Esophagus squamous epithelium (tissue), 5 donors: ENCODE measurements at regions not wholly inside any gene's neighbourhood (a gene's known extent, or its start where the extent isn't known, plus 50 kb on each side); places are given as distances from the start of the nearest gene placed in this dataset.

Experiments used
- DNase-seq: peaks from one replicate; lab custom pipeline; 2025; lab: John Stamatoyannopoulos, UW
- H3K27ac ChIP-seq, 4 donors: fragments of 200-600 bp; sonication (generic); one replicate each; pipeline ENCODE4 v1.5.1; 2016 to 2019; ENCODE audit warnings: mild to moderate bottlenecking in 1 of 4
- H3K27me3 ChIP-seq, 4 donors: fragments of 200-600 bp; sonication (generic); 1 replicate in 3 of 4; 2 replicates in 1 of 4; pipeline versions ENCODE4 v1.5.1 to v1.6.0; 2017 to 2021; ENCODE audit warnings: antibody characterized with exemption in 1 of 4
- H3K36me3 ChIP-seq, 3 donors: fragments of 200-600 bp; sonication (generic); one replicate each; pipeline ENCODE4 v1.5.1; 2016 to 2019
- H3K4me1 ChIP-seq, 3 donors: fragments of 200-600 bp; sonication (generic); one replicate each; pipeline ENCODE4 v1.5.1; 2017 to 2019
- H3K4me3 ChIP-seq, 4 donors: fragments of 200-600 bp; sonication (generic); 1 replicate in 3 of 4; 2 replicates in 1 of 4; pipeline ENCODE4 v1.5.1; 2016 to 2019; ENCODE audit warnings: mild to moderate bottlenecking in 2 of 4, moderate library complexity in 1 of 4
- H3K9me3 ChIP-seq, 3 donors: fragments of 200-600 bp; sonication (generic); one replicate each; pipeline ENCODE4 v1.5.1; 2016 to 2019
- POLR2A ChIP-seq, 4 donors: fragments of 450-650 bp; IDR thresholded peaks; one replicate each; pipeline ENCODE4 v1.6.1; 2017; ENCODE audit warnings: antibody characterized with exemption in 4 of 4, mild to moderate bottlenecking in 4 of 4, moderate library complexity in 3 of 4
- WGBS, 2 donors: methylation state at CpG; one replicate each; pipeline ENCODE4 v1.1.5; 2018; 5-methylcytosine and 5-hydroxymethylcytosine counted together
- intact Hi-C: fragments of 100-400 bp; cut with DNase I; formaldehyde crosslinking; loops from one replicate; pipeline ENCODE4 v1.15.0; 2022
- TF ChIP-seq, protein P1 (sequence below), 6 experiments: fragments of 450-650 bp in 4 of 6; fragments of 200-600 bp in 2 of 6; sonication (generic) in 2 of 6; IDR thresholded peaks; one replicate each; pipeline ENCODE4 v1.5.1; 2016 to 2019; ENCODE audit warnings: antibody characterized with exemption in 6 of 6, mild to moderate bottlenecking in 4 of 6, moderate library complexity in 4 of 6
- donor health status: DM: yes; HTN: yes; CAD: no.

- H3K36me3 ChIP-seq = no peaks in the 10 kb centered on the region
- H3K27ac ChIP-seq = no peak overlapping the region
- TF ChIP-seq, protein P1, sequence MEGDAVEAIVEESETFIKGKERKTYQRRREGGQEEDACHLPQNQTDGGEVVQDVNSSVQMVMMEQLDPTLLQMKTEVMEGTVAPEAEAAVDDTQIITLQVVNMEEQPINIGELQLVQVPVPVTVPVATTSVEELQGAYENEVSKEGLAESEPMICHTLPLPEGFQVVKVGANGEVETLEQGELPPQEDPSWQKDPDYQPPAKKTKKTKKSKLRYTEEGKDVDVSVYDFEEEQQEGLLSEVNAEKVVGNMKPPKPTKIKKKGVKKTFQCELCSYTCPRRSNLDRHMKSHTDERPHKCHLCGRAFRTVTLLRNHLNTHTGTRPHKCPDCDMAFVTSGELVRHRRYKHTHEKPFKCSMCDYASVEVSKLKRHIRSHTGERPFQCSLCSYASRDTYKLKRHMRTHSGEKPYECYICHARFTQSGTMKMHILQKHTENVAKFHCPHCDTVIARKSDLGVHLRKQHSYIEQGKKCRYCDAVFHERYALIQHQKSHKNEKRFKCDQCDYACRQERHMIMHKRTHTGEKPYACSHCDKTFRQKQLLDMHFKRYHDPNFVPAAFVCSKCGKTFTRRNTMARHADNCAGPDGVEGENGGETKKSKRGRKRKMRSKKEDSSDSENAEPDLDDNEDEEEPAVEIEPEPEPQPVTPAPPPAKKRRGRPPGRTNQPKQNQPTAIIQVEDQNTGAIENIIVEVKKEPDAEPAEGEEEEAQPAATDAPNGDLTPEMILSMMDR (IDR thresholded peaks at IDR 0.05) = no peak
- TF ChIP-seq POLR2A (IDR thresholded peaks at IDR 0.05) = no peak
- no peaks in the 10 kb centered on the region for H3K4me1 ChIP-seq
- DNase-seq = no peak
- intact Hi-C loops = no loop called here
- H3K4me3 ChIP-seq = no peak overlapping the region
- H3K27me3 ChIP-seq = no peaks in the 10 kb centered on the region
- no peaks in the 10 kb centered on the region for H3K9me3 ChIP-seq
- 44 to 94% methylated on average over 1 of the region's 1 CpG for WGBS, 2 donors
These were observed 240.0 kb downstream of the HDGFL1 start for GRCh38 chr6:22809370-22809769.

DNA sequence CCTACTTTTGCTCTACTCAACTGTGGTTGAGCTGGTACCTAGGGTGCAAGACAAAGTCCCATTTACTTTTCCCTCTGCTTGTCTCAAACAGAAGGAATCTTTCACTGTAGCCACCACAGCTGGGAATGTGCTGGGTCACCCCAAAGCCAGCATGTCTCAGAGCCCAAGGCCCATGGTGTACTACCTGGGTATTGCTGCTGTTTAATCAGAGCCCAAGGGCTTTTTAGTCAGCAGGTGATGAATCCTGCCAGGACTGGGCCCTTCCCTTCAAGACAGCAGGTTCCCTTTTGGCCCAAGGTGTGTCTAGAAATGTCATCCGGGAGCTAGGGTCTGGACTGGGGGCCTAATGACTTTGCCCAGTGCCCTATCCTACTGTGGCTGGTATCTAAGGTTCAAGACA is 249.8 kb downstream of the HDGFL1 start:
- Histone ChIP-seq H3K4me1 (no peaks in the 10 kb centered on the region), H3K36me3 (no peaks in the 10 kb centered on the region), H3K4me3 (no peak overlapping the region), H3K27ac (no peak overlapping the region), H3K27me3 (no peaks in the 10 kb centered on the region), H3K9me3 (no peaks in the 10 kb centered on the region)
- 80 to 86% methylated on average over 1 of the region's 1 CpG for WGBS, 2 donors
- TF ChIP-seq POLR2A (IDR thresholded peaks at IDR 0.05) = no peak
- TF ChIP-seq, protein P1 (IDR thresholded peaks at IDR 0.05) = no peak
- intact Hi-C loops = no loop called here
- no peak for DNase-seq

- no peaks in the 10 kb centered on the region for H3K36me3 ChIP-seq
- no peaks in the 10 kb centered on the region for H3K4me1 ChIP-seq
- H3K27ac ChIP-seq = no peak overlapping the region
- intact Hi-C loops = no loop called here
- TF ChIP-seq, protein P1 (IDR thresholded peaks at IDR 0.05) = no peak
- TF ChIP-seq POLR2A (IDR thresholded peaks at IDR 0.05) = no peak
- H3K4me3 ChIP-seq = no peak overlapping the region
- no peak for DNase-seq
- WGBS, 2 donors = 54 to 68% methylated on average over 3 of the region's 3 CpGs
- no peaks in the 10 kb centered on the region for H3K27me3 ChIP-seq
- H3K9me3 ChIP-seq = no peaks in the 10 kb centered on the region
These were observed 252.4 kb downstream of the HDGFL1 start for GRCh38 chr6:22821664-22822320.

DNA sequence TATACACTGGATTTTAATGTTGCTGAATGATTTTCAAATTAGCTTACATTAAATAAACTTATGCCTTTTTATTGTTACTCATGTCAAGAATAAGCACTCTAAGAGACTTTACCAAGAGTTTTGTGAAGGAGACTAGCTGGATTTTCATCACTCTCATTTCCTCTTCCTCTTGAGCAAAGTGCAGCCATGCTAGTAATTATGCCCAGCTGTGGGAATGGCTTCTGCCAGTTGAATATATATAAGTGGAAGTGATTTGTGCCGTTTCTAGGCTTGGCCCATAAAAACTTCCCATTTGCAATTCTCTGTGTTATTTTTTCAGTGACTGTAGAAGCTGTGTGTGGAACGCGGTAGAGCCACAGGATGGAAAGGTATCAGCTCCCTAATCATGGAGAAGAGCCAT is 255.8 kb downstream of the HDGFL1 start:
- H3K9me3 ChIP-seq = no peaks in the 10 kb centered on the region
- peaks cover 0 to 17% (median 6%) of the 10 kb centered on the region in 3 donors for H3K4me1 ChIP-seq
- intact Hi-C loops = no loop called here
- TF ChIP-seq, protein P1 (IDR thresholded peaks at IDR 0.05) = no peak
- TF ChIP-seq POLR2A (IDR thresholded peaks at IDR 0.05) = no peak
- H3K36me3 ChIP-seq = no peaks in the 10 kb centered on the region
- H3K27ac ChIP-seq = no peak overlapping the region
- no peak overlapping the region for H3K4me3 ChIP-seq
- no peak for DNase-seq
- H3K27me3 ChIP-seq = no peaks in the 10 kb centered on the region
- 78 to 84% methylated on average over 3 of the region's 3 CpGs for WGBS, 2 donors

DNA sequence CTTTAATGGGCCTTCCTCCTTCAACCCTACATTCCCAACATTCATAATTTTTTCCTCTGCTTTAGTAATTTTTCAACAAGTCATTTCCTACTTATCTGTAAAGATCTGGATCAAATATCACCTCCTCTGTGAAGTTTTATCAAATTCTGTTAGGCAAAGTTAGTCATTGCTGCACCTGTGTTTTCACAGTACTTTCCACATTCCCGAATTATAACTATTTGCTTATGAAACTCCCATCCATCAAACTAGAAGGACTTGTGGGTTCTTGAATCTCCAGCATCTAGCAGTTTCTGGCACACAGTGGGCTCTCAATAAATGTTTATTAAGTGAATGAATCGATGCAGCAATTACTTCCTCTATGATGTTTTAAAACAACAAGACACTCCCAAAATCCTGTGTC is 257.6 kb downstream of the HDGFL1 start:
- Histone ChIP-seq H3K4me3 (no peak overlapping the region), H3K27me3 (no peaks in the 10 kb centered on the region), H3K27ac (no peak overlapping the region), H3K4me1 (peaks cover 0 to 17% (median 6%) of the 10 kb centered on the region in 3 donors), H3K9me3 (no peaks in the 10 kb centered on the region), H3K36me3 (no peaks in the 10 kb centered on the region)
- no peak for DNase-seq
- WGBS, 2 donors = 37 to 39% methylated on average over 2 of the region's 2 CpGs
- no peak for TF ChIP-seq POLR2A (IDR thresholded peaks at IDR 0.05)
- TF ChIP-seq, protein P1 (IDR thresholded peaks at IDR 0.05) = no peak
- intact Hi-C loops = no loop called here
